ENCODE measurements at regions not wholly inside any gene's neighbourhood (a gene's known extent, or its start where the extent isn't known, plus 50 kb on each side); places are given as distances from the start of the nearest gene placed in this dataset.

- intact Hi-C loops (cut with DNase I; ENCODE audit: low total_unique reads), result no loop called here
Measured at GRCh38 chr1:178593515-178593914, 80.6 kb downstream of the TEX35 start.

GRCh38 chr1:178594133-178594532, 81.2 kb downstream of the TEX35 start:
- Histone ChIP-seq H3K27ac (peak overlapping the region in 1 of 2 donors; percentile 18), H3K36me3 (ENCODE audit: low read depth, missing control alignments) (no peaks in the 10 kb centered on the region), H3K4me3 (no peak overlapping the region), H3K27me3 (no peaks in the 10 kb centered on the region), H3K9me3 (no peaks in the 10 kb centered on the region), H3K4me1 (no peaks in the 10 kb centered on the region)
- intact Hi-C loops (cut with DNase I; ENCODE audit: low total_unique reads), result no loop called here
- DNase-seq, result no peak
- no peak for TF ChIP-seq POLR2A (IDR thresholded peaks at IDR 0.05)
- no peak for TF ChIP-seq CTCF (IDR thresholded peaks at IDR 0.05)
- 59 to 71% methylated on average over 5 of the region's 5 CpGs for WGBS, 2 donors

More at GRCh38 chr1:178593515-178593914, 80.6 kb downstream of the TEX35 start:
- no peak for DNase-seq
- no peaks in the 10 kb centered on the region for H3K4me1 ChIP-seq
- TF ChIP-seq CTCF (IDR thresholded peaks at IDR 0.05) (no peak), POLR2A (IDR thresholded peaks at IDR 0.05) (no peak)
- H3K9me3 ChIP-seq, result no peaks in the 10 kb centered on the region
- H3K27me3 ChIP-seq, result no peaks in the 10 kb centered on the region
- H3K36me3 ChIP-seq (ENCODE audit: low read depth, missing control alignments), result no peaks in the 10 kb centered on the region
- H3K4me3 ChIP-seq, result no peak overlapping the region
- peak overlapping the region in 1 of 2 donors; percentile 18 for H3K27ac ChIP-seq

- WGBS, 2 donors, result 92 to 97% methylated on average over 6 of the region's 6 CpGs
- Histone ChIP-seq H3K36me3 (ENCODE audit: low read depth, missing control alignments) (no peaks in the 10 kb centered on the region), H3K4me3 (no peak overlapping the region), H3K27me3 (no peaks in the 10 kb centered on the region), H3K9me3 (no peaks in the 10 kb centered on the region), H3K27ac (no peak overlapping the region), H3K4me1 (no peaks in the 10 kb centered on the region)
- intact Hi-C loops (cut with DNase I; ENCODE audit: low total_unique reads), result no loop called here
- no peak for TF ChIP-seq CTCF (IDR thresholded peaks at IDR 0.05)
- TF ChIP-seq POLR2A (IDR thresholded peaks at IDR 0.05), result no peak
- no peak for DNase-seq
Measured at GRCh38 chr1:178595491-178595890, 82.6 kb downstream of the TEX35 start.

- no peak for DNase-seq
- intact Hi-C loops (cut with DNase I; ENCODE audit: low total_unique reads), result no loop called here
- no peaks in the 10 kb centered on the region for H3K36me3 ChIP-seq (ENCODE audit: low read depth, missing control alignments)
- no peak for TF ChIP-seq CTCF (IDR thresholded peaks at IDR 0.05)
- TF ChIP-seq POLR2A (IDR thresholded peaks at IDR 0.05), result no peak
- H3K27me3 ChIP-seq, result no peaks in the 10 kb centered on the region
- no peak overlapping the region for H3K27ac ChIP-seq
- WGBS, 2 donors, result 93 to 95% methylated on average over 4 of the region's 4 CpGs
- no peak overlapping the region for H3K4me3 ChIP-seq
- no peaks in the 10 kb centered on the region for H3K9me3 ChIP-seq
- H3K4me1 ChIP-seq, result no peaks in the 10 kb centered on the region
Measured at GRCh38 chr1:178599087-178599486, 86.2 kb downstream of the TEX35 start.

GRCh38 chr1:178599745-178600144, 86.8 kb downstream of the TEX35 start:
- TF ChIP-seq POLR2A (IDR thresholded peaks at IDR 0.05) (no peak), CTCF (IDR thresholded peaks at IDR 0.05) (no peak)
- no peak for DNase-seq
- Histone ChIP-seq H3K27me3 (no peaks in the 10 kb centered on the region), H3K4me1 (no peaks in the 10 kb centered on the region), H3K36me3 (ENCODE audit: low read depth, missing control alignments) (no peaks in the 10 kb centered on the region), H3K27ac (no peak overlapping the region), H3K9me3 (no peaks in the 10 kb centered on the region), H3K4me3 (no peak overlapping the region)
- 20 to 33% methylated on average over 1 of the region's 1 CpG for WGBS, 2 donors
- intact Hi-C loops (cut with DNase I; ENCODE audit: low total_unique reads), result no loop called here

Measured in testis (tissue), 2 donors.